Keratinocyte (primary cell): ENCODE measurements at regions not wholly inside any gene's neighbourhood (a gene's known extent, or its start where the extent isn't known, plus 50 kb on each side); places are given as distances from the start of the nearest gene placed in this dataset.

Experiments
- DNase-seq: peaks from one replicate; pipeline ENCODE4 v3.0.0-alpha.2; 2011; ENCODE audit warnings: low read depth, missing footprints, low spot score
- FAIRE-seq: peaks from 2 replicates; lab custom pipeline; 2011; peaks lifted over from hg19 to GRCh38; lab: Jason Lieb, UNC
- H2AFZ ChIP-seq: 2 replicates; pipeline ENCODE4 v1.6.0; 2012; ENCODE audit warnings: low read length, control low read depth, inconsistent platforms; ENCODE audit not compliant: control insufficient read depth
- H3K27ac ChIP-seq: 2 replicates; pipeline ENCODE4 v1.5.1; 2011; ENCODE audit warnings: low read length; ENCODE audit not compliant: control insufficient read depth, insufficient read depth
- H3K27me3 ChIP-seq: 3 replicates; pipeline ENCODE4 v1.6.0; 2011; ENCODE audit warnings: low read length; ENCODE audit not compliant: control insufficient read depth, insufficient read depth; ENCODE audit errors: extremely low read depth
- H3K36me3 ChIP-seq, 2 experiments: 2 replicates in 1 of 2; 3 replicates in 1 of 2; pipeline ENCODE4 v1.5.1; 2011; ENCODE audit warnings: low read length in 2 of 2, mild to moderate bottlenecking in 1 of 2; ENCODE audit not compliant: control insufficient read depth in 2 of 2, insufficient read depth in 2 of 2; ENCODE audit errors: extremely low read depth in 1 of 2
- H3K4me1 ChIP-seq: 3 replicates; pipeline ENCODE4 v1.5.1; 2011; ENCODE audit warnings: low read length; ENCODE audit not compliant: control insufficient read depth, insufficient read depth; ENCODE audit errors: extremely low read depth
- H3K4me2 ChIP-seq: 3 replicates; pipeline ENCODE4 v1.6.0; 2011; ENCODE audit warnings: low read depth, low read length; ENCODE audit not compliant: control insufficient read depth, insufficient read depth; ENCODE audit errors: extremely low read depth
- H3K4me3 ChIP-seq, 3 experiments: fragments of 200-600 bp in 1 of 3; sonication (generic) in 1 of 3; 2 replicates in 2 of 3; 3 replicates in 1 of 3; pipeline ENCODE4 v1.5.1; 2011 to 2016; ENCODE audit warnings: low read length in 3 of 3, mild to moderate bottlenecking in 3 of 3, control low read depth in 2 of 3, inconsistent platforms in 1 of 3, low read depth in 1 of 3, mixed read lengths in 1 of 3, mixed run types in 1 of 3, moderate library complexity in 1 of 3; ENCODE audit not compliant: control insufficient read depth in 2 of 3, insufficient read depth in 2 of 3; ENCODE audit errors: extremely low read depth in 1 of 3
- H3K79me2 ChIP-seq: 2 replicates; pipeline ENCODE4 v1.6.0; 2012; ENCODE audit warnings: low read length; ENCODE audit not compliant: control insufficient read depth, insufficient read depth
- H3K9ac ChIP-seq: 3 replicates; pipeline ENCODE4 v1.6.0; 2011; ENCODE audit warnings: low read length; ENCODE audit not compliant: control insufficient read depth, insufficient read depth; ENCODE audit errors: extremely low read depth
- H3K9me1 ChIP-seq: 3 replicates; pipeline ENCODE4 v1.6.0; 2011; ENCODE audit warnings: low read length; ENCODE audit not compliant: control insufficient read depth, insufficient read depth; ENCODE audit errors: extremely low read depth
- H3K9me3 ChIP-seq: 2 replicates; pipeline ENCODE4 v1.5.1; 2012; ENCODE audit warnings: low read depth, low read length; ENCODE audit not compliant: control insufficient read depth
- H4K20me1 ChIP-seq: 3 replicates; pipeline ENCODE4 v1.6.0; 2011; ENCODE audit warnings: low read length; ENCODE audit not compliant: control insufficient read depth, insufficient read depth; ENCODE audit errors: extremely low read depth
- CTCF ChIP-seq, 3 experiments: IDR thresholded peaks in 1 of 3; conservative IDR thresholded peaks in 1 of 3; optimal IDR thresholded peaks in 1 of 3; 2 replicates in 2 of 3; 3 replicates in 1 of 3; pipeline versions ENCODE3 to v1.5.1; 2011; ENCODE audit warnings: low read length in 3 of 3, mild to moderate bottlenecking in 3 of 3, moderate library complexity in 2 of 3, control low read depth in 1 of 3, inconsistent platforms in 1 of 3; ENCODE audit not compliant: insufficient read depth in 2 of 3; ENCODE audit errors: extremely low read depth in 1 of 3
- EZH2 ChIP-seq: IDR thresholded peaks from one replicate; pipeline ENCODE4 v1.6.1; 2012; ENCODE audit warnings: inconsistent platforms, mild to moderate bottlenecking, low read length, moderate library complexity
- dilution Hi-C: fragments of 300-500 bp; cut with MboI; formaldehyde crosslinking; loops from one replicate; pipeline ENCODE4 v1.7.0; 2020; ENCODE audit warnings: low sequenced_read_pairs; ENCODE audit not compliant: extremely low pct_ligation_motif_present

- Histone ChIP-seq H3K79me2 (no peaks in the 10 kb centered on the region), H3K9me1 (no peaks in the 10 kb centered on the region), H3K27ac (no peak overlapping the region), H3K36me3 (no peaks in the 10 kb centered on the region), H3K4me1 (no peaks in the 10 kb centered on the region), H2AFZ (no peak overlapping the region), H3K4me2 (no peak overlapping the region), H3K9me3 (no peaks in the 10 kb centered on the region), H3K4me3 (no peak overlapping the region), H3K27me3 (no peaks in the 10 kb centered on the region), H4K20me1 (no peaks in the 10 kb centered on the region), H3K9ac (no peak overlapping the region)
- DNase-seq (no peak), FAIRE-seq (no peak)
- dilution Hi-C loops, result no loop called here
- no peak for TF ChIP-seq EZH2
- TF ChIP-seq CTCF (optimal IDR thresholded peaks at IDR 0.05 in 1 of 3, IDR thresholded peaks at IDR 0.05 in 1 of 3, conservative IDR thresholded peaks at IDR 0.05 in 1 of 3; ENCODE audit: extremely low read depth in 1 of 3, insufficient read depth in 2 of 3, low read length in 3 of 3), result no peak
Observed at GRCh38 chr2:228646061-228646460, 464.6 kb upstream of the SPHKAP start.

- DNase-seq, result no peak
- no peak overlapping the region for H2AFZ ChIP-seq
- H3K9me3 ChIP-seq, result no peaks in the 10 kb centered on the region
- no peaks in the 10 kb centered on the region for H3K27me3 ChIP-seq
- no peaks in the 10 kb centered on the region for H3K79me2 ChIP-seq
- H4K20me1 ChIP-seq, result no peaks in the 10 kb centered on the region
- no peaks in the 10 kb centered on the region for H3K4me1 ChIP-seq
- TF ChIP-seq CTCF (optimal IDR thresholded peaks at IDR 0.05 in 1 of 3, IDR thresholded peaks at IDR 0.05 in 1 of 3, conservative IDR thresholded peaks at IDR 0.05 in 1 of 3; ENCODE audit: extremely low read depth in 1 of 3, insufficient read depth in 2 of 3, low read length in 3 of 3) (no peak), EZH2 (no peak)
- H3K9me1 ChIP-seq, result no peaks in the 10 kb centered on the region
- no peaks in the 10 kb centered on the region for H3K36me3 ChIP-seq
- H3K27ac ChIP-seq, result no peak overlapping the region
- no peak overlapping the region for H3K4me3 ChIP-seq
- FAIRE-seq, result no peak
- no peak overlapping the region for H3K9ac ChIP-seq
- H3K4me2 ChIP-seq, result no peak overlapping the region
- dilution Hi-C loops, result no loop called here
Observed at GRCh38 chr2:228644199-228644598, 462.7 kb upstream of the SPHKAP start.
